ENCODE measurements at regions not wholly inside any gene's neighbourhood (a gene's known extent, or its start where the extent isn't known, plus 50 kb on each side); places are given as distances from the start of the nearest gene placed in this dataset.
A peak's percentile ranks its signal among the peaks of the same experiment; 100 is the strongest.

DNA sequence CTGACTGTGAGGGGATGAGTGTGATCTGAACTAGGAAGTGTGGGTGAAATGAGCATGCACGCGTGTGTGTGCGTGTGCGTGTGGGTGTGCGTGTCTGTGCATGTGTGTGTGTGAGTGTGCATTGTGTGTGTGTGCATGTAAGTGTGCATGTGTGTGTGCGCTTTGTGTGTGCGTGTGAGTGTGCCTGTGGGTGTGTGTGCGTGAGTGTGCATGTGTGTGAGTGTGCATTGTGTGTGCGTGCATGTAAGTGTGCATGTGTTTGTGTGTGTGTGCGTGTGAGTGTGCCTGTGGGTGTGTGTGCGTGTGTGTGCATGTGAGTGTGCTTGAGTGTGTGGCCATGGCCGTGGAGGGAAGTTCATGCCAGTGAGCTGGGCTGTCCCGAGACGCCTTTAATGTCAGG lies 76.3 kb downstream of the RTP5 start:
- TF ChIP-seq, protein P1, sequence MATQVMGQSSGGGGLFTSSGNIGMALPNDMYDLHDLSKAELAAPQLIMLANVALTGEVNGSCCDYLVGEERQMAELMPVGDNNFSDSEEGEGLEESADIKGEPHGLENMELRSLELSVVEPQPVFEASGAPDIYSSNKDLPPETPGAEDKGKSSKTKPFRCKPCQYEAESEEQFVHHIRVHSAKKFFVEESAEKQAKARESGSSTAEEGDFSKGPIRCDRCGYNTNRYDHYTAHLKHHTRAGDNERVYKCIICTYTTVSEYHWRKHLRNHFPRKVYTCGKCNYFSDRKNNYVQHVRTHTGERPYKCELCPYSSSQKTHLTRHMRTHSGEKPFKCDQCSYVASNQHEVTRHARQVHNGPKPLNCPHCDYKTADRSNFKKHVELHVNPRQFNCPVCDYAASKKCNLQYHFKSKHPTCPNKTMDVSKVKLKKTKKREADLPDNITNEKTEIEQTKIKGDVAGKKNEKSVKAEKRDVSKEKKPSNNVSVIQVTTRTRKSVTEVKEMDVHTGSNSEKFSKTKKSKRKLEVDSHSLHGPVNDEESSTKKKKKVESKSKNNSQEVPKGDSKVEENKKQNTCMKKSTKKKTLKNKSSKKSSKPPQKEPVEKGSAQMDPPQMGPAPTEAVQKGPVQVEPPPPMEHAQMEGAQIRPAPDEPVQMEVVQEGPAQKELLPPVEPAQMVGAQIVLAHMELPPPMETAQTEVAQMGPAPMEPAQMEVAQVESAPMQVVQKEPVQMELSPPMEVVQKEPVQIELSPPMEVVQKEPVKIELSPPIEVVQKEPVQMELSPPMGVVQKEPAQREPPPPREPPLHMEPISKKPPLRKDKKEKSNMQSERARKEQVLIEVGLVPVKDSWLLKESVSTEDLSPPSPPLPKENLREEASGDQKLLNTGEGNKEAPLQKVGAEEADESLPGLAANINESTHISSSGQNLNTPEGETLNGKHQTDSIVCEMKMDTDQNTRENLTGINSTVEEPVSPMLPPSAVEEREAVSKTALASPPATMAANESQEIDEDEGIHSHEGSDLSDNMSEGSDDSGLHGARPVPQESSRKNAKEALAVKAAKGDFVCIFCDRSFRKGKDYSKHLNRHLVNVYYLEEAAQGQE (IDR thresholded peaks at IDR 0.05; ENCODE audit: low read depth), result no peak
- TF ChIP-seq ZBTB7A (IDR thresholded peaks at IDR 0.05; ENCODE audit: low read depth) (no peak), YY1 (IDR thresholded peaks at IDR 0.05; ENCODE audit: low read depth) (no peak), RAD21 (IDR thresholded peaks at IDR 0.05; ENCODE audit: low read depth) (no peak), EGR1 (IDR thresholded peaks at IDR 0.05) (no peak), TCF12 (IDR thresholded peaks at IDR 0.05; ENCODE audit: low read depth) (no peak), CREB1 (IDR thresholded peaks at IDR 0.05; ENCODE audit: low read depth) (no peak), EP300 (IDR thresholded peaks at IDR 0.05; ENCODE audit: borderline replicate concordance) (no peak)
- TF ChIP-seq, protein P2, sequence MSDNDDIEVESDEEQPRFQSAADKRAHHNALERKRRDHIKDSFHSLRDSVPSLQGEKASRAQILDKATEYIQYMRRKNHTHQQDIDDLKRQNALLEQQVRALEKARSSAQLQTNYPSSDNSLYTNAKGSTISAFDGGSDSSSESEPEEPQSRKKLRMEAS (IDR thresholded peaks at IDR 0.05), result no peak

DNA sequence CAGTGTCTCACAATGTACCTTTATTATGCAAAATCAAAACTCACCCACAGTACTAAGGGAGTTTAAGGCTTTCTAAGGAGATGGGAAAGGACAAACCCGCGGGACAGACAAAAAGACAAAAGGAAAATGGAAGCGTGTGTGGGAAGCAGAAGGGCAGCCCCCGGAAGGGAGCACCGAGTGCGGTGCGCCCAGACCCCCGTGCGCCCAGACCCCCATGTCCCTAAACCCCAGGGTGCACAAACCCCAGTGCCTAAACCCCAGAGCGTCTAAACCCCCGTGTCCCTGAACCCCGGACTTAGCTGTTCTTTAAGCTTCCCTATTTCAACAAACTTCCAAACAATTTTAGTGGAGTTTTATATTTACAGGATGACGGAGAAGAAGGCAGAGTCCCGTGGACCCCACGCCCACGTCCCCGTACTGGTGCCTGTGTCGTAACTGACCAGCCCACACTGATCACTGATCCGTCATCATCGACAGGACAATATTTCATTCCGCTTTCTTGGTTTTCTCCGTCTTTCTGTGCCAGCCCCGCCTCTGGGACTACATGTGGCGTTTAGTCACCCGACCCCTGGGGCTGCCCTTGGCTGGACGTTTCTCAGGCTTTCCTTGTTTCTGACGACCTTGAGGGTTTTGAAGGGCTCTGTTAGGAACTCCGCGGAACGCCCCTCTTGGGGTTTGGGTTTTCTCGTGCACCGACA lies 76.9 kb downstream of the RTP5 start:
- TF ChIP-seq EGR1 (IDR thresholded peaks at IDR 0.05) (no peak), YY1 (IDR thresholded peaks at IDR 0.05; ENCODE audit: low read depth) (0 out of 2 replicates have a peak, but pooled peaks have one; percentile 18), EP300 (IDR thresholded peaks at IDR 0.05; ENCODE audit: borderline replicate concordance) (no peak), ZBTB7A (IDR thresholded peaks at IDR 0.05; ENCODE audit: low read depth) (no peak)
- TF ChIP-seq, protein P2 (IDR thresholded peaks at IDR 0.05), result no peak

DNA sequence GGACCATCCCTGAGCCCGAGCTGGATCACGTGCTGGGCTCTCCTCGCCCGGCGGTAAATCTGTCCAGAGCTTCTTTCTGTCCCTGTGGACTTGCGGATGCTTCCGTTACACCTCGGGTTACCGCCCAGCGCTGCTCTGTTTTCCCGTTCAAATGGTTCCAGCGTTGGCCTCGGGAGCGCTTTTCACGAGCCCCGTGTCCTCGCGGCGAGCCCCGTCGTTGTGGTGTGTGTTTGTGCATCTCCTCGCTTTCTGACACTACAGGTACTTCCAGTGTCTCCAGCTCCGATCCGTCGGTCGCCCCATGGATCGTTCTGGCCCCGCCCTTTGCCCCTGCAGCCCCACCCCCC lies 77.4 kb downstream of the RTP5 start:
- TF ChIP-seq EGR1 (IDR thresholded peaks at IDR 0.05), result no peak
- TF ChIP-seq, protein P2 (IDR thresholded peaks at IDR 0.05), result 0 out of 2 replicates have a peak, but pooled peaks have one; percentile 45
- TF ChIP-seq TCF12 (IDR thresholded peaks at IDR 0.05; ENCODE audit: low read depth), result no peak
- TF ChIP-seq, protein P3, sequence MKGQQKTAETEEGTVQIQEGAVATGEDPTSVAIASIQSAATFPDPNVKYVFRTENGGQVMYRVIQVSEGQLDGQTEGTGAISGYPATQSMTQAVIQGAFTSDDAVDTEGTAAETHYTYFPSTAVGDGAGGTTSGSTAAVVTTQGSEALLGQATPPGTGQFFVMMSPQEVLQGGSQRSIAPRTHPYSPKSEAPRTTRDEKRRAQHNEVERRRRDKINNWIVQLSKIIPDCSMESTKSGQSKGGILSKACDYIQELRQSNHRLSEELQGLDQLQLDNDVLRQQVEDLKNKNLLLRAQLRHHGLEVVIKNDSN (IDR thresholded peaks at IDR 0.05), result peak; percentile 80
- TF ChIP-seq TAF1 (IDR thresholded peaks at IDR 0.05; ENCODE audit: low read depth), result no peak
- TF ChIP-seq TEAD4 (IDR thresholded peaks at IDR 0.05), result no peak
- TF ChIP-seq YY1 (IDR thresholded peaks at IDR 0.05; ENCODE audit: low read depth), result no peak

DNA sequence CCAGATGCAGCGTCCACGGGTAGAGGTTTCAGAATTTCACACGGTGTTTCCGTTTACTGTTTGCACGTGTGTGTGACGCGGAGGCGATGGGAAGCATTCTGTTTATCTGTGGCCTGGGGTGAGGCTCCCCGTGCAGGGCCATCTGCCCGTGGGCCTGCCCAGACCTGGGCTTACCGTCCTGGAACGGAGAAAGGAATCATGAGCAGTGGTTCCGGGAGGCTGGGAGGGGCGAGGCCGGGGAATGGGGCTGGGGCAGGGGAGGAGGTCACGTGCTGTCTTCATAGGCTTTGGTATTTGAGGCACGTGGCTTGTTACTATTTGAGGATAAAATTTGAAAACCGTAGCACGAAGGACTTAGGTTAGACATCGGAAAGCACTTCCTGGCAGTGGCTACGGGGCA lies 77.9 kb downstream of the RTP5 start:
- TF ChIP-seq, protein P2 (IDR thresholded peaks at IDR 0.05), result 0 out of 2 replicates have a peak, but pooled peaks have one; percentile 49
- TF ChIP-seq, protein P3 (IDR thresholded peaks at IDR 0.05), result peak; percentile 47; the same call in 1 of the 2 replicates
- TF ChIP-seq, protein P1 (IDR thresholded peaks at IDR 0.05; ENCODE audit: low read depth), result no peak
- TF ChIP-seq CEBPB (IDR thresholded peaks at IDR 0.05) (no peak), RAD21 (IDR thresholded peaks at IDR 0.05; ENCODE audit: low read depth) (no peak), TAF1 (IDR thresholded peaks at IDR 0.05; ENCODE audit: low read depth) (no peak)

DNA sequence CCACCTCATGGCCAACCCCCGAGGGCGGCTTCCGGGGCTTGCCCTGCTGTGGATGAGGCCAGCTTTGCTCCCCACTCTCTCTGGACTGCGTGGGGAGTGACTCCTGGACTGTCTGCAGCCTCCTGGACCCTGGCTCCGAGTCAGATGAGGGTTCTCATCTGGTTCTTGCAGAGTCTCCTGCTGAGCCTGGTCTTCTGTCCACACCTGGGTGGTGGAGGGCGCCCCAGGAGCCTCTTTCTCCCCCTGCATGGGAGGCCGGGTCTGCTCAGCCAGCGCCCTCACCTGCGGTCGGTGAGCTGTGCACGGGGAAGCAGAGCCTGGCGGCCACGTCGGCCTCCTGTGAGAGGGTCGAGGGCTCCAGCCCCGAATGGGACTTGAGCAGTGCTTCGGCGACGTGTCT lies 78.3 kb downstream of the RTP5 start:
- TF ChIP-seq, protein P2 (IDR thresholded peaks at IDR 0.05), result no peak
- no peak for TF ChIP-seq NFIC (IDR thresholded peaks at IDR 0.05)
- no peak for TF ChIP-seq TEAD4 (IDR thresholded peaks at IDR 0.05)
- no peak for TF ChIP-seq CEBPB (IDR thresholded peaks at IDR 0.05)
- no peak for TF ChIP-seq CREB1 (IDR thresholded peaks at IDR 0.05; ENCODE audit: low read depth)
- no peak for TF ChIP-seq FOXM1 (IDR thresholded peaks at IDR 0.05; ENCODE audit: borderline replicate concordance, low read depth)
- no peak for TF ChIP-seq YY1 (IDR thresholded peaks at IDR 0.05; ENCODE audit: low read depth)
- no peak for TF ChIP-seq EGR1 (IDR thresholded peaks at IDR 0.05)
- TF ChIP-seq RAD21 (IDR thresholded peaks at IDR 0.05; ENCODE audit: low read depth), result no peak

Measured in Ishikawa (cell line).